ENCODE measurements at regions not wholly inside any gene's neighbourhood (a gene's known extent, or its start where the extent isn't known, plus 50 kb on each side); places are given as distances from the start of the nearest gene placed in this dataset.
"Not testable (repeated sequence)": the region's sequence is repeated elsewhere in the genome, so short reads cannot be mapped to it uniquely, and the experiment has no call there.

DNA sequence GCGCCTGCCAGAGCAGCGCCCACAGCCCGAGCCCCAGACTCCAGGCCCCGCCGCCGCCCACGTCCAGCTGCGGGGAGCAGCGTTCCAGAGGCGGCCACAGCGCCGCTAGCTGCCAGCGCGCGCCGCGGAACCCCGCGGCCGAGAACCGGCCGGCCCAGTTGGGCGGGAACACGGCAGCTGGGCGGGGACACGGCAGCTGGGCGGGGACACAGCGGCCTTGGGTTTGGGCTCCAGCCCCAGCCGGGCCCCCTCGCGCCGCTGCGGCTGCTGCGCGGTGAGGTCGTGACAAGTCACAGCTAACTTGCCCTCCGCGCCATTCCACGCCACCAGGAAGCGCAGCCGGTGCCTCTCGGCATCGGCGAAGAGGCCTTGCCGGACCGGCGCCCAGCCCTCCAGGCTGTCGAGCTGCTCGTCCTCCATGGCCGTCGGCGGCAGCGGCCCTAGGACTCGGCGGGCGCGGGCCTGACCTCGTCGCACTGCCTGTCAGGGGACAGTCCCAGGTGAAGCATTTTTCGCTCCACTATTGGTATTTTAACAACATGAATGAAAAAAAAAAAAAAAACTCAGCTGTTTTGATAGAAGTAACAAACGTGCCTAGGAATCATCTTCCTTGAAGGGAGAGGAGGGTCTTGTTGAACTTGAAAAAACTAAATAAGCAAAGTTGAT, 56.6 kb upstream of the GOLGA8N start:
- not testable (repeated sequence) for H3K4me1 ChIP-seq, H3K9me3 ChIP-seq, H3K27me3 ChIP-seq, H3K36me3 ChIP-seq
- 2% methylated on average over 8 of the region's 61 CpGs for WGBS
- peak overlapping the region; percentile 75 for H3K27ac ChIP-seq
- peak overlapping the region; percentile 50 for H3K4me3 ChIP-seq
- peak; percentile 63 to 69 for DNase-seq (ENCODE audit: low spot score in 2 of 2)

DNA sequence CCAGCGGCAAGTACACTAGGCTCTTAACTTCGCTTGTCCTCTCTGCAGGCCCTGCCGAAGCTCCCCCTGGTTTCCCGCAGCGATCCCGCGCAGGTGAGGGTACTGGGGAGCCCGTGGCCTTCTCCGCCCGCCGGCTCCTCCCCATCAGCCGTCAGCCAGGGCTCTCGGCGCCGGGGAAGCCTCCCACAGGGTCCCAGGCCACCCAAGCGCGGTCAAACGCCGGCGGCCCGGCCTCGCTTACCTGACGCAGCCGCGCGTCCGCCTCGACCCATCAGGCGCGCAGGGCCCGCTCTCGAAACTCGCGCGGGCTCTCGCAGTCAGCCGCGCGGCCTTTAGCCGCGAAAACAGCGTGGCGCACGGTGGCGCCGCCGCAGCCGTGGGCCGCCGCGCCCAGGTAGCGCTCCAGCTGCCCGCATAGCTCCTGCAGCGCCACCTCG, 57.2 kb upstream of the GOLGA8N start:
- H3K9me3 ChIP-seq; DNase-seq (ENCODE audit: low spot score in 2 of 2); H3K27ac ChIP-seq; H3K4me1 ChIP-seq; H3K27me3 ChIP-seq; H3K36me3 ChIP-seq: not testable (repeated sequence)
- peak overlapping the region; percentile 50 for H3K4me3 ChIP-seq
- no CpG with 5 or more reads among the region's 55 CpGs for WGBS

GRCh38 chr15:32535150-32535898, 57.9 kb upstream of the GOLGA8N start:
- no CpG with 5 or more reads among the region's 10 CpGs for WGBS
- DNase-seq (ENCODE audit: low spot score in 2 of 2); H3K27me3 ChIP-seq; H3K36me3 ChIP-seq; H3K27ac ChIP-seq; H3K4me1 ChIP-seq; H3K4me3 ChIP-seq; H3K9me3 ChIP-seq: not testable (repeated sequence)

DNA sequence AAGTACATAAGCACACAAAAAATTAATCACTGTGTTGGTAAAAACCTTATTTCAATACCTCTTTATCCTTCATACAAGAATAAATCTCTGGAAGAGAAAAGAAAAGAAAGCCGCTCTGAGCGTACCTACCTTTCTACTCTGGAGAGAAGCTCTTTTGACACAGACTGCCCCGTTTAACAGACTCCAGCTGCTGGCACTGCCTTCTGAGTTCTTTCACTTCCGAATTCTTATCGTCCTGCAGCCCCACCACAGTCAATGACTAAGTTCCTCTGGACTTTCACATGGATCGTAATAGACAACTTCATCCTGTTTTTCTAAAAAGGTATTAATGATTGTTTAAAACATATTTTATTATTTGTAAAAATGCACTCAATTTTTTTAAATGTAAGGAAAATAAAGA, 67.5 kb upstream of the GOLGA8O start:
- not testable (repeated sequence) for H3K9me3 ChIP-seq; H3K4me3 ChIP-seq; H3K4me1 ChIP-seq; H3K27me3 ChIP-seq; H3K27ac ChIP-seq; H3K36me3 ChIP-seq; DNase-seq (ENCODE audit: low spot score in 2 of 2)
- 70% methylated on average over 5 of the region's 6 CpGs for WGBS

GRCh38 chr15:32522421-32522820, 67.0 kb upstream of the GOLGA8O start:
- 93% methylated on average over 9 of the region's 9 CpGs for whole genome bisulfite sequencing

GRCh38 chr15:32518976-32519375, 63.5 kb upstream of the GOLGA8O start:
- not testable (repeated sequence) for DNase-seq (ENCODE audit: low spot score in 2 of 2); H3K27ac ChIP-seq; H3K9me3 ChIP-seq; H3K36me3 ChIP-seq; H3K4me1 ChIP-seq; H3K27me3 ChIP-seq; H3K4me3 ChIP-seq
- 89% methylated on average over 7 of the region's 7 CpGs for WGBS

More at GRCh38 chr15:32522421-32522820, 67.0 kb upstream of the GOLGA8O start:
- not testable (repeated sequence) for H3K9me3 ChIP-seq; H3K27ac ChIP-seq; H3K36me3 ChIP-seq; H3K27me3 ChIP-seq; DNase-seq (ENCODE audit: low spot score in 2 of 2); H3K4me3 ChIP-seq; H3K4me1 ChIP-seq

DNA sequence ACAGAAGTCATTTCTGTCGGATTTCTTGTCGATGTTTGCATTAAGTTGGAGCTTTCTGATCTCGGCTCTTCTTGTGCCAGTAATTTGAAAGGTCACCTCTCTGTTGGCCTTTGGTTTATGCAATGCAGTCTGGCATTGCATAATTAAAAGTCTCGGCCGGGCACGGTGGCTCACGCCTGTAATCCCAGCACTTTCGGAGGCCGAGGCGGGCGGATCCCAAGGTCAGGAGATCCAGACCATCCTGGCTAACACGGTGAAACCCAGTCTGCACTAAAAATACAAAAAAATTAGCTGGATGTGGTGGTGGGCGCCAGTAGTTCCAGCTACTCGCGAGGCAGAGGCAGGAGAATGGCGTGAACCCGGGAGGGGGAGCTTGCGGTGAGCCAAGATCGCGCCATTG, 62.6 kb upstream of the GOLGA8O start:
- DNase-seq (ENCODE audit: low spot score in 2 of 2); H3K9me3 ChIP-seq; H3K27me3 ChIP-seq; H3K36me3 ChIP-seq; H3K27ac ChIP-seq; H3K4me3 ChIP-seq; H3K4me1 ChIP-seq: not testable (repeated sequence)
- WGBS: 94% methylated on average over 20 of the region's 20 CpGs

- H3K27me3 ChIP-seq; H3K36me3 ChIP-seq; H3K4me1 ChIP-seq; H3K27ac ChIP-seq; H3K9me3 ChIP-seq; DNase-seq (ENCODE audit: low spot score in 2 of 2); H3K4me3 ChIP-seq: not testable (repeated sequence)
- WGBS: 100% methylated on average over 1 of the region's 1 CpG
Measured at GRCh38 chr15:32516954-32517353, 61.5 kb upstream of the GOLGA8O start.

DNA sequence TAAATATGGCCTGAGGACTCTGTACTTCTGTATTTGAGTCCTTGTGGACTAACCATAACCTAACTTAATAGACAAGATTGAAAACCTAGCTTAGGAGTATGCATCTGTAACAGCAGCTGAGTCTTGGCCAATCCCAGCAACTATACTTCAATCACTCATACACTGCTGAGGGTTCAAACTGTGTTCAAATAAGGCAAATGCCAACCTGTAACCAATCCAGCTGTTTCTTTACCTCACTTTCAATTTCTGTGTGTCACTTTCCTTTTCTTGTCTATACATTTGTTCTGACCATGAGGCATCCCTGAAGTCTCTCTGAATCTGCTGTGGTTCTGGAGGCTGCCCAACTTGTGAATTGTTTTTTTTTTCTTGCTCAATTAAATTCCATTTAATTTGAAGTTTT, 57.9 kb upstream of the GOLGA8O start:
- not testable (repeated sequence) for H3K9me3 ChIP-seq; H3K27ac ChIP-seq; DNase-seq (ENCODE audit: low spot score in 2 of 2); H3K27me3 ChIP-seq; H3K4me3 ChIP-seq; H3K36me3 ChIP-seq; H3K4me1 ChIP-seq

GRCh38 chr15:32510027-32510426, 54.6 kb upstream of the GOLGA8O start:
- H3K27ac ChIP-seq; DNase-seq (ENCODE audit: low spot score in 2 of 2); H3K27me3 ChIP-seq; H3K9me3 ChIP-seq; H3K4me1 ChIP-seq; H3K4me3 ChIP-seq; H3K36me3 ChIP-seq: not testable (repeated sequence)

DNA sequence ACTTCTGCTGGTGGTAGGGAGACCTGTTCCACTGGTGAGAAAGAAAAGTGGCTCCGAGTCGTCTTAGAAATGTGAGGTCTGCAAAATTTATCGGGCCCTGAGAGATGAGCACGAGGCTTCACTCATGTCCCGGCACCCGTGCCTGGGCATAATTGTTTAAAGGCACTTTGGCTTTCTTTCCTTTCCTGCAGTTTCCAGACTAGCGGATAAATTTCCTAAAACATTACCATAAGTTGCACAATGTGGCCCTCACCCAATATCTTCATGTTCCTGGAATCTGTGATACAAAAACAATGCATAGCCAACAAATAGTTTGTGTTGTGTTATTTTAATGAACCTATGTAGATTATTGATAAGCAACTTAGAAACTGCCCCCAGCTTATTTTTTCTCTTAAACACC, 52.6 kb upstream of the GOLGA8O start:
- H3K4me1 ChIP-seq; H3K9me3 ChIP-seq; H3K27me3 ChIP-seq; H3K27ac ChIP-seq; H3K36me3 ChIP-seq; H3K4me3 ChIP-seq; DNase-seq (ENCODE audit: low spot score in 2 of 2): not testable (repeated sequence)
- no CpG with 5 or more reads among the region's 7 CpGs for WGBS

GRCh38 chr15:32506787-32507186, 51.4 kb upstream of the GOLGA8O start:
- H3K27me3 ChIP-seq; H3K36me3 ChIP-seq; H3K4me3 ChIP-seq; H3K4me1 ChIP-seq; H3K27ac ChIP-seq; DNase-seq (ENCODE audit: low spot score in 2 of 2); H3K9me3 ChIP-seq: not testable (repeated sequence)
- no CpG with 5 or more reads among the region's 2 CpGs for WGBS

DNA sequence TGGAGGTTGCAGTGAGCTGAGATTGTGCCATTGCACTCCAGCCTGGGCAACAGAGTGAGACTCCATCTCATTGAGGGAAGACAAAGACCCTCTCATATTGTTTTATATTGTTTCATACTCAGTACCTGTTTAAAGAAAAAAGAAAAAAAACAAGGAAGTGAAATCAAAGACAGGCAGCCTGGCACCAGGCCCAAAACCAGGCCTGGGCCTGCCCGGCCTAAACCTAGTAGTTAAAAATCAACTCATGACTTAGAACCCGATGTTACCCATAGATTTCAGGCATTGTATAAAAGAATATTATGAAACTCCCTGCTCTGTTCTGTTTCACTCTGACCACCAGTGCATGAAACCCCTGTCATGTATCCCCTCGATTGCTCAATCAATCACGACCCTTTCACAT, 50.2 kb upstream of the GOLGA8O start:
- not testable (repeated sequence) for H3K27me3 ChIP-seq; H3K9me3 ChIP-seq; H3K4me1 ChIP-seq; H3K4me3 ChIP-seq; DNase-seq (ENCODE audit: low spot score in 2 of 2); H3K27ac ChIP-seq; H3K36me3 ChIP-seq
- WGBS: no CpG with 5 or more reads among the region's 4 CpGs

Data from suprapubic skin (tissue), 4 donors.